Head of caudate nucleus (tissue), 42 donors: ENCODE measurements at regions not wholly inside any gene's neighbourhood (a gene's known extent, or its start where the extent isn't known, plus 50 kb on each side); places are given as distances from the start of the nearest gene placed in this dataset.

ENCODE experiments used
- DNase-seq, 42 donors: peaks; one replicate each; pipeline versions ENCODE4 v3.0.0 to v3.0.0-alpha.2; 2020 to 2021; ENCODE audit warnings: mixed read lengths in 7 of 42
- intact Hi-C: fragments of 100-400 bp; cut with DNase I; formaldehyde crosslinking; loops from one replicate; pipeline ENCODE4 v1.15.0; 2022

DNA sequence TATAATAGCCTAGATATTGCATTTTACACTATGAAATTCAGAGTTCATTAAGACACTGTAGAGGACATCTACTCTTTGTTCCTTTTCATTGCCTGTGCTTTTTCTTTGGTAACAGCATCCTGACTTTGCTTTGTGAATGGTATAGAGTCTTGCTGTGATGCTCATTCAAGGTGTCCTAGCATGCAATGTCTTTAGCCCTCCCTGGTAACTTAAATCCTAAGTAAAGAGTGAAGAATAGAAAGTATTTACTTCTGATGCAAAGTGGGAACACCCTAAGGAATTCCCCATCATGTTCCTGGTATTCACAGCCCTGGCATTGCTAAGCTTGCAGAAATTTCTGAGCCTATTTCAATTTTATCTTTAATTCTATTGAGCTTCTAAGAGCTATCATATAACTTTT is 400.1 kb downstream of the FAT4 start:
- DNase-seq: no peak
- intact Hi-C loops: no loop called here

DNA sequence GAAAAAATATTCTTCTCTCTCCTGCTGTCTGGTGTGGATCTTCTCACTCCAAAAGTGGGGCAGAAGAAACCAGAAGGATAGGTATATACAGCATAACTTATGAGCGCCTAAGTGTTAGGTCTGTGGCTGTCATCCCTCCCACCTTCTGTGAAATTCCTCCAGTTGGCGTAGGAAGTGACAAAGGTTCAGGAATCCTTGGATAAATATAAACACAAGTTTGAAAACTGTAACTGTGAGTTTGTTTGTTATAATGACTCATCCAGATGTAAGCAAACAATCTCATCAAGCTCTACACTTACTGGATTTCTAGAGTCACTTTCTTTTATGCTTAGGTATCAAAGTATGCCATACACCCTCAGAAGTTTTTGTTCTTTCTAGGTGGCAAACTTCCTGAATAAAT is 405.2 kb downstream of the FAT4 start:
- DNase-seq: no peak
- intact Hi-C loops: no loop called here

DNA sequence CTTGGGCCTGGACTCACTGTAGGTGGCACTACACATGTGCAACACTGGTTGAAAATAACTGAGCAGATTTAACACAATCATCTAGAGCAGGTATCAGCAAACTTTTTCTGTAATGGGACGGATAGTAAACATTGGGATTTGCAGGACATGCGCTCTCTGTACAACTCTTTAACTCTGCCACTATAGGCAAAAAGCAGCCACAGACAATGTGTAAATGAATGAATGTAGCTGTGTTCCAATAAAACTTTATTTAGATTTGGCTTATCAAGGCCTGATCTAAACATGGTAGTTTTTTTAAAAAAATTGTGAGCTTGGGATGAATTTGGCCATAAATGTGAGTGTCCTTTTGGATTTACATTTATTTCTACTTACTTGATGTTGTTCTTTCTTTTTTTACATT is 407.3 kb downstream of the FAT4 start:
- DNase-seq: no peak
- intact Hi-C loops: no loop called here

DNA sequence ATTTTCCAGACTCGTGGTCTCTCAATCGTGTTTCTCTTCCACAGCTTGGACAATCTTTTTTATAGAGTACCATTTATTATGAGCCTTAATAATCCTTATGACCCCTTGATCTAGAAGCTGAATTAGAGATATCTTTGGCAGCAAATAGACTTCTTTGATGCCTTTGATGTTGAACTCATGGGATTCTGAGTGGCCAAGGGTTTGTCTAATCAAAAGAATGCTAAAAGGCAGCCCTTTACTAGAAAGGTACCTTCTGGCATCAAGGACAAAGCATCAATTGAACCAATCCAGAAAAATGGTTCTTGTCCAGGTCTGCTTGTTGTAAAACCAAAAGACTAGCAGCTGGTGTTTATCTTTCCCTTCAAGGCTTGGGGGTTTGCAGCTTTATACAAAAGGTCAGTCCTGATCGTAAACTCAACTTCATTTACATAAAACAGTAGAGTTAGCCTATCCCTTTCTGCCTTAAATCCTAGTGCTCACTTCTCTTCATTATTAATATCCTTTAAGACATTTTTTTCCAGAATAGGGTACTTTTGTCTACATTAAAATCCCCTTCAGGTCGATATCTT is 411.3 kb downstream of the FAT4 start:
- DNase-seq: no peak
- intact Hi-C loops: no loop called here

DNA sequence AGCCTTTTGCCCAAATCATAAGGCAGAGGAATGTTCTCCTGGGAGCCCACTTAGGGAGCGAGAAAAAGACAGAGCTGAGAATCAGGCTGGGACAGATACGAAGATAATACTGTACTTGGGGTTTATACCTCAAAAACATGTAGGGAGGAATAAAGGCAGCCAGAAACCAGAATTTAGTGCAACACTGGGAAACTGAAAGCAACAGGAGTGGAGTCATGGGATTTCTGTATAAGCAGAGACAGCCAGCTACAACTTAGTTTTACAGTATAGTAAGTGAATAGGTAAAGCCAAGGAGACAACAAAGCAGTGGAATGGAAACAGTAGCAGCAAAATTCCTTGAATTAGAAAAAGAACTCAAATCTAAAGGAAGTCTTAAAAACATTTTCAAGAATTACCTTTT is 413.2 kb downstream of the FAT4 start:
- intact Hi-C loops: no loop called here
- DNase-seq: no peak

DNA sequence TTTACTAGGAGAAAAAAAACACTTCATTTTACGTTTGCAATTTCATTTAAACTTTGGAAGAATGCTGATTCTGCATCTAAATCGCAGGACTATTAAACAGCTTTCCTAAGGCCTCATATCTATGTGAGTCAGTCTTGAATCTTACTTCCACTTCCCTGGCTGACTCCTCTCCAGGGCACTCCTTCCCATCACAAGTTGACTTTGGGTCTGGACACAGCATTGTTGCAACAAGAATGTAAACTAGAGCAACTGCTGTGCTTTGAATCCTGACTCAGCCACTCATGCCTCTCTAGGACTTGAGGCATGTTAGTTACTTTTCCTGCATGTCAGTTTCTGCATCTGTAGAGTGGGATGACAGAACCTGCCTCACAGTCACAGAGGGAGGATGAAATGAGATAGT is 413.8 kb downstream of the FAT4 start:
- DNase-seq: no peak

DNA sequence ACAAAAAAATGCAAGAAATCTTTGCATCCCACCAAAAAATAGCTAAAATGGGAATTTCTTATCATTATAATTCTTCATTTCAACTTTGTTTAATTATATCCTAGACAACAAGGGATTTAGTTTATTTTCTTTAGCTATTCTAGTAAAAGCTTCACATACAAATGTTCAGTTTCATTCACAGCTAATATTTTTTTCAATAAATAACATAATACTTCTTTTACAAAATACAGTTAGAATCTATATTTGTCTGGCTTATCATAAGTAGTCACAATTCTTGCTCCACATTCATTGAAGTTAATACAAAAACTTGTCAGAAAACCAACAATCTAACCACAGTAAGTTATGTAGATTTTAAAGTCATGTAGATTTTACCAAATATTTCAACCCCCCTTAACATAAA is 414.4 kb downstream of the FAT4 start:
- no peak for DNase-seq
- intact Hi-C loops: no loop called here

More for the DNA sequence above, 413.8 kb downstream of the FAT4 start:
- intact Hi-C loops: no loop called here

DNA sequence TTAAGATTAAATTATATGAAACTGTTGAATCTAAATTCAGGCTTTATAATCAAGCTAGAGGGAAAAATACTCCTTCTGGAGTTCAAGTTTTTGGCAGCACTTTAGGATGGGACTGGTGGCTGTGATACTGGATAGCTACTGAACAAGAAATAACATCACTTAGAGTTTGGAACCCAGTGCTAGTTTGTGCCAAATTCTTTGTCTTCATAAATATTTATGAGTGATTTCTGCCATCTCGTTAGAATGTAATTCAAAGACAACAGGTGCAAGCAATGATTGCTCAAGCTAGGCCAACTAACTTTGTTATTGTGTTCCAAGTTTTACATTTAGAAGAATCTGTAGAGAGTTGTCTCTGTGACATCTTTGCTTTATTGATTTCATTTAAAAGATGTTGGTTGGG is 417.9 kb downstream of the FAT4 start:
- intact Hi-C loops: no loop called here
- DNase-seq: no peak

DNA sequence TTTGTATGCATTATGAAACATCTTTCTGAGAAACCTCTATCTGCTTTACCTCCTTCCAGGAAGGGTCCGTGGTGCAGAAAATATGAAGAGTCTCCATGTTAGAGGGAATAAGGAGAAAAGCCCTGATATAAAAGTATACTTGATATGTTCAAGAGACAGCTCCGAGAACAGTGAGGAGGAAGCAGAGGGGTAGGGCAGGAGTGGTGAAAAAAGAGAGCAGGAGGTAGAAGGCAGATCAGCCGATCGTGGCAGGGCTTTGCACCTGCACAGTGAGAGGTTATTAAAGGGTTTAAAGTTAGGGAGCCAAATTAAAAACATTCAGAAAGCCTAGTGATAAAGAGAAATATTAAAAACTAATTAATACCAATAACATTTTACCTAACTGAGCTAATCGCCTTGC is 419.7 kb downstream of the FAT4 start:
- intact Hi-C loops: no loop called here

DNA sequence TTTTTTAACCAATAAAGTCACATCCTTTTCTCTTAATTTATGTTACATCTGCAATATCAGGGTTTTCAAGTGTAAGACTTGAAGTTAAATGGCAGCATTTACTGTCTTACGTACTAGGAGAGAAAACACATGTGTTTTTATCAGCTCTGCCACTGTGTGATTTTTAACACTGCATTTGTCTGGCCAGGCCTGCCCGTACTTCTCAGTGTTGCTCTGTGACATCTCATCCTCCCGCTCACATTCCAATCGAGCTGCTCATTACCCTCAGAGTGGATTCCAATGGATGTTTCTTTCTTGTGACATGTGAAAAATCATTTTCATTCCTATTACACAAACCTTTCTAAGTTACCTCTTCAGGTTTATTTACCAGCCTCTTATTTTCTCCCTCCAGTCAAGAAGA is 420.3 kb downstream of the FAT4 start:
- intact Hi-C loops: no loop called here
- DNase-seq: peak in 1 of 42 donors; percentile 11

More for the DNA sequence above, 419.7 kb downstream of the FAT4 start:
- no peak for DNase-seq

DNA sequence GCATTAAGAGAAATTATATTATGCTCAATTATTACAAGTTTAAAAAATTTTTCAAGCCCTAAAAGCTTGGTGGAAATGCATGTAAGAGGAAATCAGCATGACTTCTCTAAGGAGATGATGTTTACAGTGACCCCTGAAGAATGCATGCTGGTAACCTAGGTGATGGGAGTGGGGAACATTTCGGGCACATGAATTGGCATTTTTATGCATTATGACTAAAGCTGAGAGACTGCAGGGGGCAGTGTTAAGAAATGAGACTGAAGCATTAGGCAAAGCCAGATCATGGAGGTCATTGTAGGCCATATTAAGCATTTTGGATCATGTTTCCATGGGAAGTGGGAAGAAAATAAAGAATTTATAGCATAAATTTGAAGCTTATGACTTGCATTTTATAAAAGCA is 421.3 kb downstream of the FAT4 start:
- intact Hi-C loops: no loop called here
- DNase-seq: no peak

DNA sequence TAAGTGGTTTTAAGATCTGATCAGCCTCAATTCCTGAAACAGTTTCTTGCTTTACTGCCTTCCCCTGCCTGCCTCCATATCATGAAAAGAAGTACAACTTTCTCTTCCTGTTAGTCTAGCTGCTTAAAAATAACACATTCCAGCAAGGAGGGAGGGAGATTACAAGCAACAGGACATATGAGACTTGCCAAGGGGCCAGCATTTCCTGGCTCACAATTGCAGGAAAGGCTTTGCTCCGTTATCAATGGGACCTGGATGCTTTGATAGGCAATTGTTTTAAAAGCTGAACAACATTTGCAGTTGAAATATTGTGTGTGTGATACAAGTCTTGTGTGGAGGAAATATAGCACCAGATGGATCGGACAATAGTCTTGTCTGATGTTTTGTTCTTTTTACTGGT is 425.0 kb downstream of the FAT4 start:
- intact Hi-C loops: no loop called here

DNA sequence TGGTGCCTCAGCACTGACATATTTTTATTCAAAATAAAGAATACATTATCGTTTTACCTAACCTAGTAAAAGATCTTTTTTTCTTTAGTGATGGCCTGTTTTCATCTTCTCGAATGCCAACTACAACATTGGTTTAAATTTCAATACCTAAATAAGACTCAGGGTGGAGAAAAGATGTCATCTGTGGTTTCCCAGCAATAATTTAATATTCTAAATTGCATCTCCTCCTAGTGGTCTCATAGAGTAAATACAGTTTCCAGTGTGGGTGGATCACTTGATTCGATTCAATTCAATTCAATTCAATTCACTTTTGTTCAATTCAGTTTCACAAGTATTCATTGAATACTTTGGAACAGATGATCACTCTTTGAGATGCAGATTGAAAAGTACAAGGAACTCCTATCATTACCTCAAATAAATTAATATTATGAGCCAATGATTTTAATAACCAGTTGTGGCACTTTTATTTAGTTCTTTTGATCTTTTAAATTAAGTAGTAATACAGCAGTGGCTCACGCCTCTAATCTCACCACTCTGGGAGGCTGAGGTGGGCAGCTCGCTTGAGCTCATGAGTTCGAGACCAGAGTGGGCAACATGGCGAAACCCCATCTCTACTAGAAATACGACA is 427.2 kb downstream of the FAT4 start:
- intact Hi-C loops: no loop called here
- DNase-seq: no peak

More for the DNA sequence above, 425.0 kb downstream of the FAT4 start:
- no peak for DNase-seq

DNA sequence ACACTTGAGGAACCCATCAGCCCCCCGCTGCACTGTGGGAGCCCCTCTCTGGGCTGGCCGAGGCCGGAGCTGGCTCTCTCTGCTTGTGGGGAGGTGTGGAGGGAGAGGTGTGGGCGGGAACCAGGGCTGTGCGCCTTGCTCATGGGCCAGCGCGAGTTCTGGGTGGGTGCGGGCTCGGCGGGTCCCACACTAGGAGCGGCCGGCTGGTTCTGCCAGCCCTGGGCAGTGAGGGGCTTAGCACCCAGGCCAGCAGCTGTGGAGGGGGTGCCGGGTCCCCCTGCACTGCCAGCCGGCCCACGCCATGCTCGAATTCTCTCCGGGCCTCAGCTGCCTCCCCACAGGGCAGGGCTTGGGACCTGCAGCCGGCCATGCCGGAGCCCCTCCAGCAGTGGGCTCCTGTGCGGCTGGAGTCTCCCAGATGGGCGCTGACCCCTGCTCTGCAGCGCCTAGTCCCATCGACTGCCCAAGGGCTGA is 430.2 kb downstream of the FAT4 start:
- intact Hi-C loops: no loop called here
- no peak for DNase-seq

DNA sequence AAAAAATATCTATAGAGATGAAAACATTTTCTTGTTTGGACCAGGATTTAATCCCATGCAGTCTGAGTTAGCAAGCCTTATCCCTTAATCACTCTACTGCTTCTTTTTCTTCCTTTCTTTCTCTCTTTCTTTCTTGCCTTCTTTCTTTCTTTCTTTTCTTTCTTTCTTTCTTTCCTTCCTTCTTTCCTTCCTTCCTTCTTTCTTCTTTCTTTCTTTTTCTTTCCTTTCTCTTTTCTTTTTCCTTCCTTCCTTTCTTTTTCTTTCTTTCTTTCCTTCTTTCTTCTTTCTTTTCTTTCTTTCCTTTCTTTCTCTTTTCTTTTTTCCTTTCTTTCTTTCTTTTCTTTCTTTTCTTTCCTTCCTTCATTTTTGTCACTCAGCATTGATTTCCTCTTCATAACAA is 434.6 kb downstream of the FAT4 start:
- DNase-seq: no peak
- intact Hi-C loops: no loop called here

DNA sequence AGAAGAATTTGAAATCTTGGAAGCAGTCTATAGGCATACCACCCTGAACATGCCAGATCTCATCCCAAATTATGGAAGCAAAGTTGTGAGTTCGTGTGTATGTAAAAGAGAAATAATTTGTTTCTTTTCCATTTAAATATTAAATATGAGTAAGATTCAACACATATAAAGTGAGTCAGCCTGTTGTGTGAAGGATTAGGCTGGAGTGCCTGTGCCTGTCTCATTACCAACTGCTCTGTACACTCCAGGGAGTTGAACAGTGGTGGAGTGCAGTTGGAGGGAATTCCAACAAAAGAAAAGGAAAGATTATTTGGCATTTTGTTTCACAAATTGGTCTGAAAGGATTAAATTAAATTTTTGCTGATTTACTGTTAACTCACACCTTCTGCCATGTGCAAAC is 435.6 kb downstream of the FAT4 start:
- intact Hi-C loops: loop anchor here (5.0 kb wide), 1 partner anchor 438 kb away; the partner anchor contains the start of gene FAT4
- DNase-seq: no peak

DNA sequence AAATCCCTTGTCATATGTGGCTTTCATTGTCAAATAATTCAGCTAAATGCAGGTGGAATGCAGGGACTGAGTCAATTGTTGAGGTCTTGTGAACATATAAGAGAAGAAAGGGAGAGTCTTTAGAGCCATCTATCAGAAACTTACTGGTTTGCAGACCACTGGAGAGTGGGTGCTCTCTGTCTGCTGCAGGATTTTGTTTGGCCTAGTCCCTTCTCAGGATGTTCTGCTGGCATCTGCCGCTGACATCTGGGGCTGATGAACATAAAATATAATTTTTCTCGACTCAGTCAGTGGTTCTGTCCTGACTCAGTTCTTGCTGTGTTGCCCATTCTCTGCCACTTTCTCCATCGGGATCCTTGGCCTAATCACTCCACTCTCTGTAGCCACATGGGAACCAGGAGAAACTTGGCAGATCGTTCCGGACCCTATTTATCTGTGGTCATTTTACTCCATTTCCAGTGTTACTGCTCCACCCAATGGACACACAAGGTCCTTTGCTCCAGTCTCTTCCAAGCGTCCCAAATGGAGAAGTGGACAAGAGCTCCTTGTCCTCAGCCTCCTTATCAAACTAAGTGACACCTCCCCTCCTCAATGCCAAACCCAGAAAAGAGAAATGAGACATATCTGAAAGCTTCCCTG is 436.2 kb downstream of the FAT4 start:
- intact Hi-C loops: loop anchor here (5.0 kb wide), 1 partner anchor 439 kb away; the partner anchor contains the start of gene FAT4
- DNase-seq: peak in 18 of 42 donors; percentile 12 to 66 (median 32)

DNA sequence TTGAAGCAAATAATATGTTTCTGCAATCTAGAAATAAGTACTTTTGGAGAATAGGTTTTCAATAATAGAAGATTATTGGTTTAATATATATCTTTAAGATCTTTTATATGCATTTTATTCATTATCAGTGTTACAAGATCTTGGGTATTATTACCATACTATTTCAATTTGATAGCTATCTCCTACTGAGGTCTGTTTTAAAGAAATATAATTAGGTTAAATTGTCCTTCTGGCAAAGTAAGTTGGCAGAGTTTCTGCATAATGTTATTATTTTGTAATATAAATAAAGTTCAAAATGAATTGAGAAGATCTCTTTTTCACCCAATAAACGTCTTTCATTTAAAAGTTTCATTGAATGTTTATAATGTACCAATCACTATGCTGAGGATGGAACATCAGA is 443.7 kb downstream of the FAT4 start:
- no peak for DNase-seq
- intact Hi-C loops: no loop called here

DNA sequence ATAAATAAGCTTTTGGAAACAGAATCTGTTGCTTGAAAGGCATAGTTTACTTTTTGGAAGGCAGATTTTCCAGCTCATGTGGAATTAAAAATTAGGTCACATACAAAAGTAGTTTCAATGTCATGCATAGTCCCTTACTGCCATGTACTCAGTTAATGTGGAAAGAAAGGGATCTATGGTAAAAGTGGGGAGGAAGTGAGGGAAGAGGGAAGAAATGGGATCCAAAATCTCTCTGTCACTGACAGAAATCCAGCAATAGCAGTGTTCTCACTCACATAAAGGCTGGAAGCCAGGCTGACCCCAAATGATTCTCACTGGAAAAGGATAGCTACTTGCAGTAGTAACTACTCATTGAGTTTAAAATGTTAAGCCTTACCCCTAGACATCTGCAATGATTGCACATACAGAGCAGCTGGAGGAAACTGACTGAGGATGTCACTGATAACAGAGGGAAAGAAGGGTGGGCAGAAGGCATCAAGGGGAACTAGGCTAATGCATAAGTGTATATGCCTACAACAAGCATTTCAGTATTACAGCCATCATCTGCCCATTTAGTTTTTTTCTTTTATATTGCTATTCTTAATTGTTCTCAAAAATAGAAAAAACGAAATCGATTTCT is 445.6 kb downstream of the FAT4 start:
- intact Hi-C loops: no loop called here

DNA sequence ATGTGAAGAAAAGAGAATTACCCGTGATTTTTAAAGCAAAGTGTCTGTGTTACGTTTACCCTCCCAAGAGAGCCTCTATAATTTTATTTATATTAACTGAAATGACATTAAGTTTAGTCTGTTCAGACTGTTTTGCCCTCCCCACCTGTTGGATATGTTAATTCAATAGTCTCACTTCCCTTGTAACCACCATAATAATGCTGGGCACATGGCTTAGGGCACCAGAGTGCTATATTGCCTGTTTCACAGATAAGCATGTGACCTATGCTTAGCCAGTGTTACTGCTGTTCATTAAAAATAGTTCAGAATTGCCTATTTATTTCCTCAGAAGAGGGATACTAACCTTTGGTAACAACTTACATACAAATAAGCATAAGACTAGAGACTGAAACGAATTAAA is 446.2 kb downstream of the FAT4 start:
- no peak for DNase-seq
- intact Hi-C loops: no loop called here

More for the DNA sequence above, 445.6 kb downstream of the FAT4 start:
- no peak for DNase-seq
